Smooth muscle cell (in vitro differentiated cells): ENCODE measurements at regions not wholly inside any gene's neighbourhood (a gene's known extent, or its start where the extent isn't known, plus 50 kb on each side); places are given as distances from the start of the nearest gene placed in this dataset.

Experiments
- DNase-seq: peaks from one replicate; lab custom pipeline; 2025; ENCODE audit not compliant: unreplicated experiment; lab: John Stamatoyannopoulos, UW
- H2AFZ ChIP-seq: fragments of 200-600 bp; sonication (generic); 2 replicates; pipeline ENCODE4 v1.6.0; 2016; ENCODE audit warnings: antibody characterized with exemption, low read depth, mild to moderate bottlenecking
- H3F3A ChIP-seq: fragments of 200-600 bp; sonication (generic); 2 replicates; pipeline ENCODE4 v1.6.0; 2017; ENCODE audit warnings: antibody characterized with exemption, low read depth
- H3K27ac ChIP-seq: fragments of 200-600 bp; sonication (generic); 2 replicates; pipeline ENCODE4 v1.5.1; 2016; ENCODE audit warnings: low read depth, mild to moderate bottlenecking
- H3K27me3 ChIP-seq: fragments of 200-600 bp; sonication (generic); 2 replicates; pipeline ENCODE4 v1.6.1; 2016; ENCODE audit warnings: low read depth, mild to moderate bottlenecking
- H3K36me3 ChIP-seq: fragments of 200-600 bp; sonication (generic); 2 replicates; pipeline ENCODE4 v1.5.1; 2016; ENCODE audit warnings: low read depth
- H3K4me1 ChIP-seq: fragments of 200-600 bp; sonication (generic); 2 replicates; pipeline ENCODE4 v1.5.1; 2016; ENCODE audit warnings: low read depth
- H3K4me2 ChIP-seq: fragments of 200-600 bp; sonication (generic); 2 replicates; pipeline ENCODE4 v1.6.0; 2016; ENCODE audit warnings: mild to moderate bottlenecking
- H3K4me3 ChIP-seq: fragments of 200-600 bp; sonication (generic); 2 replicates; pipeline ENCODE4 v1.5.1; 2016; ENCODE audit warnings: mild to moderate bottlenecking
- H3K79me2 ChIP-seq: fragments of 200-600 bp; sonication (generic); 2 replicates; pipeline ENCODE4 v1.6.0; 2016; ENCODE audit warnings: low read depth, mild to moderate bottlenecking
- H3K9ac ChIP-seq: fragments of 200-600 bp; sonication (generic); 2 replicates; pipeline ENCODE4 v1.6.0; 2016; ENCODE audit warnings: low read depth
- H3K9me3 ChIP-seq: fragments of 200-600 bp; sonication (generic); replicated peaks from 2 replicates; pipeline ENCODE4 v1.5.1; 2016; ENCODE audit warnings: low read depth
- H4K20me1 ChIP-seq: fragments of 200-600 bp; sonication (generic); 2 replicates; pipeline ENCODE4 v1.6.0; 2016; ENCODE audit warnings: low read depth
- whole genome bisulfite sequencing: methylation state at CpG from one replicate; pipeline ENCODE4 v1.1.7; 2016; ENCODE audit warnings: low lambda C conversion rate; 5-methylcytosine and 5-hydroxymethylcytosine counted together
- TF ChIP-seq, protein P1 (sequence below): fragments of 200-600 bp; sonication (generic); IDR thresholded peaks from 2 replicates; pipeline ENCODE4 v1.5.1; 2017; ENCODE audit warnings: borderline replicate concordance, mild to moderate bottlenecking, antibody characterized with exemption; ENCODE audit not compliant: insufficient read depth, poor library complexity, severe bottlenecking

DNA sequence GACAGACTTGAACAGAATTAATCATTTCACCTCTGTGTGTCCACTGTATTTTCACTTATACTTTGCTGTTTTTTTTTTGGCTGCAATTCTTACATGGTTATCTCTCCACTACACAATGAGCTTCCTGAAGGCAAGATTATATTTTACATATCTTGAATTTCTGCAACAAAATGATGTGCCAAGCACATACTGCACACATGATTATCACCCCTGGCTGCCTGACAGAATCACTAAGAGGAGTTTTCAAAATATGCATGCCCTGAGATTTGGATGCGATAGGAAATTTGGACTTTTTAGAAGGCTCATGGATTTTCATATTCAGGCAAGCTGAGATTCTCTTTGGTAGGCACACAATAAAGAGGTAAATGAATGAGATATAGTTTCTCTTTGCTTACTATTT lies 1162.1 kb upstream of the IGFBP7 start:
- Histone ChIP-seq H3K27me3 (no peaks in the 10 kb centered on the region), H2AFZ (no peak overlapping the region), H3K36me3 (no peaks in the 10 kb centered on the region), H3K79me2 (no peaks in the 10 kb centered on the region), H3K4me3 (no peak overlapping the region), H3K9me3 (no peaks in the 10 kb centered on the region), H3K4me2 (no peak overlapping the region), H3K4me1 (no peaks in the 10 kb centered on the region), H4K20me1 (no peaks in the 10 kb centered on the region), H3K27ac (no peak overlapping the region), H3F3A (no peaks in the 10 kb centered on the region), H3K9ac (no peak overlapping the region)
- TF ChIP-seq, protein P1, sequence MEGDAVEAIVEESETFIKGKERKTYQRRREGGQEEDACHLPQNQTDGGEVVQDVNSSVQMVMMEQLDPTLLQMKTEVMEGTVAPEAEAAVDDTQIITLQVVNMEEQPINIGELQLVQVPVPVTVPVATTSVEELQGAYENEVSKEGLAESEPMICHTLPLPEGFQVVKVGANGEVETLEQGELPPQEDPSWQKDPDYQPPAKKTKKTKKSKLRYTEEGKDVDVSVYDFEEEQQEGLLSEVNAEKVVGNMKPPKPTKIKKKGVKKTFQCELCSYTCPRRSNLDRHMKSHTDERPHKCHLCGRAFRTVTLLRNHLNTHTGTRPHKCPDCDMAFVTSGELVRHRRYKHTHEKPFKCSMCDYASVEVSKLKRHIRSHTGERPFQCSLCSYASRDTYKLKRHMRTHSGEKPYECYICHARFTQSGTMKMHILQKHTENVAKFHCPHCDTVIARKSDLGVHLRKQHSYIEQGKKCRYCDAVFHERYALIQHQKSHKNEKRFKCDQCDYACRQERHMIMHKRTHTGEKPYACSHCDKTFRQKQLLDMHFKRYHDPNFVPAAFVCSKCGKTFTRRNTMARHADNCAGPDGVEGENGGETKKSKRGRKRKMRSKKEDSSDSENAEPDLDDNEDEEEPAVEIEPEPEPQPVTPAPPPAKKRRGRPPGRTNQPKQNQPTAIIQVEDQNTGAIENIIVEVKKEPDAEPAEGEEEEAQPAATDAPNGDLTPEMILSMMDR, result no peak
- 97% methylated on average over 1 of the region's 1 CpG for WGBS
- no peak for DNase-seq

DNA sequence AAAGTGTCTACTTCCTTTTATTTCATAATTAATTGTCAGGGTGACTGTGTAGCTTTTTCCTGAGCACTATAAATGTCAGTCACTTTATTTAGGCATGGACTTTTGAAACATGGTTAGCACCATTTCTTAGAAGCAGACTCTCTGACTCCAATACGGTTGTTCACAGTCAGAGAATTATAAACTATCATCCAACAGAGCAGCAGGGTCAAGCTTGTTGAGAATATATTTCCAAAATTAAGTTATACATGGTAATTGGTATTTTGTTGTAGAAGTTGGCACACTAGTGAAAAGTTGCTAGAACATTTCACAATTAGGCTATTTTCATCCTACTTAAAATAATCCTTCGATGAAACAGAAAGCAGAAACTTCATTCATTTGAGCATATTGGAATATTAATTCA lies 1155.5 kb upstream of the IGFBP7 start:
- H3K27me3 ChIP-seq, result no peaks in the 10 kb centered on the region
- 94% methylated on average over 2 of the region's 2 CpGs for WGBS

DNA sequence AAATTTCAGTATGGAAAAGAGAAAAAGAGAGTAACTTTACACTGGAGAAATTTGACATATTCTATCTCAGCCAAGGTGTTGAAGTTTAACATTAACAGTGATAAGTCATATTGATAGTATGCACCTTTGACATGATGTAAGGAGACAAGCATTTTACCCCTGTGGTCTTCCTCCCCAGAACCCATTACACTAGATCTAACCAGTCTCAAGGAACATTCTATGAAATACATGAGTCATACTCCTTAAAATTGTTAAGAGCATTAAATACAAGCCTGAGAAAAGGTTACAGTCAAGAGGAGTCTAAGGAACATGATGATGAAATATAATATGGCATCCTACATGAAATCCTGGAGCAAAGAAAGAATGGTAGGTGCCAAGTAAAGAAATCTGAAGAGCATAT lies 1151.3 kb upstream of the IGFBP7 start:
- Histone ChIP-seq H3F3A (no peaks in the 10 kb centered on the region), H2AFZ (no peak overlapping the region), H3K4me3 (no peak overlapping the region), H3K27me3 (no peaks in the 10 kb centered on the region), H3K27ac (no peak overlapping the region), H3K9ac (no peak overlapping the region), H3K4me2 (no peak overlapping the region), H4K20me1 (no peaks in the 10 kb centered on the region), H3K9me3 (no peaks in the 10 kb centered on the region), H3K4me1 (no peaks in the 10 kb centered on the region), H3K36me3 (no peaks in the 10 kb centered on the region), H3K79me2 (no peaks in the 10 kb centered on the region)
- TF ChIP-seq, protein P1, result no peak
- DNase-seq, result no peak

More for the DNA sequence above, 1155.5 kb upstream of the IGFBP7 start:
- TF ChIP-seq, protein P1, result no peak
- no peak overlapping the region for H3K4me3 ChIP-seq
- DNase-seq, result no peak
- H3K4me2 ChIP-seq, result no peak overlapping the region
- no peaks in the 10 kb centered on the region for H3K36me3 ChIP-seq
- H3K79me2 ChIP-seq, result no peaks in the 10 kb centered on the region
- no peak overlapping the region for H2AFZ ChIP-seq
- H3K9ac ChIP-seq, result no peak overlapping the region
- H3K4me1 ChIP-seq, result no peaks in the 10 kb centered on the region
- H3K9me3 ChIP-seq, result no peaks in the 10 kb centered on the region
- no peak overlapping the region for H3K27ac ChIP-seq
- no peaks in the 10 kb centered on the region for H3F3A ChIP-seq
- no peaks in the 10 kb centered on the region for H4K20me1 ChIP-seq

DNA sequence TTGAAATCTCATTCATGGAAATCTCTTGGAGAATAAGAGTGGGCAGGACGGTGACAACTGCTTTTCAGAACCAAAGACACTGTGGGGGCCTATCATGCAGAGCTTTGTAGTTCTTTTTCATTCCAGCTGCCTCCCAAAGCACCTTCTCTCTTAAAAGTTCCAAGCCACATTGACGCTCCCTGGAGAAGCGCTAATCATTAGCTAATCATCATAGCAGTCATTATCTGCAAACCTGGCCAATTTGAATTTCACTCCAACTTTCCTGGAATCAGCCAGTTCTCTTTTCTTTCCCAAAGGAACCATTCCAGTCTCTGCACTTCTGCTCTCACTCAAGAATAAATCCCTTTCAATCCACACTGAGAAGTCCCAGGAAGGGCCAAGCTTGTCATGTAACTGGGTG lies 1144.1 kb upstream of the IGFBP7 start:
- Histone ChIP-seq H3K4me2 (no peak overlapping the region), H3K4me3 (no peak overlapping the region), H4K20me1 (no peaks in the 10 kb centered on the region), H3K27ac (no peak overlapping the region), H3K9me3 (no peaks in the 10 kb centered on the region), H3K4me1 (peaks cover 3% of the 10 kb centered on the region), H3K9ac (no peak overlapping the region), H3K36me3 (no peaks in the 10 kb centered on the region), H2AFZ (no peak overlapping the region), H3F3A (no peaks in the 10 kb centered on the region), H3K27me3 (no peaks in the 10 kb centered on the region), H3K79me2 (no peaks in the 10 kb centered on the region)
- DNase-seq, result no peak
- 76% methylated on average over 3 of the region's 3 CpGs for WGBS
- TF ChIP-seq, protein P1, result no peak
